Adrenal gland (tissue), 9 donors: ENCODE measurements at regions not wholly inside any gene's neighbourhood (a gene's known extent, or its start where the extent isn't known, plus 50 kb on each side); places are given as distances from the start of the nearest gene placed in this dataset.

Experiments used
- DNase-seq, 7 donors: peaks; one replicate each; pipeline ENCODE4 v3.0.0-alpha.2; 2019 to 2020
- H3K27ac ChIP-seq, 5 donors: fragments of 200-600 bp; sonication (generic) in 4 of 5; 1 replicate in 3 of 5; 2 replicates in 2 of 5; pipeline versions ENCODE4 v1.5.1 to v1.8.0; 2016 to 2020; ENCODE audit warnings: mild to moderate bottlenecking in 1 of 5
- H3K27me3 ChIP-seq: fragments of 200-600 bp; 2 replicates; pipeline ENCODE4 v1.8.0; 2021
- H3K36me3 ChIP-seq, 2 donors: fragments of 200-600 bp; replicated peaks in 1 of 2; 1 replicate in 1 of 2; 2 replicates in 1 of 2; pipeline versions ENCODE4 v1.5.1 to v1.8.0; 2018 to 2022
- H3K4me1 ChIP-seq, 2 donors: fragments of 200-600 bp; replicated peaks in 1 of 2; 1 replicate in 1 of 2; 2 replicates in 1 of 2; pipeline versions ENCODE4 v1.5.1 to v1.8.0; 2018 to 2021
- H3K4me3 ChIP-seq, 4 donors: fragments of 200-600 bp; sonication (generic) in 3 of 4; one replicate each; pipeline ENCODE4 v1.5.1; 2016 to 2018
- H3K9me3 ChIP-seq, 3 donors: fragments of 200-600 bp; sonication (generic) in 1 of 3; replicated peaks in 1 of 3; 1 replicate in 2 of 3; 2 replicates in 1 of 3; pipeline versions ENCODE4 v1.5.1 to v1.8.0; 2016 to 2021
- CTCF ChIP-seq, 6 experiments: fragments of 450-650 bp in 4 of 6; fragments of 200-600 bp in 2 of 6; sonication (generic) in 1 of 6; IDR thresholded peaks; 1 replicate in 5 of 6; 2 replicates in 1 of 6; pipeline versions ENCODE4 v1.5.1 to v1.8.0; 2016 to 2021; ENCODE audit warnings: antibody characterized with exemption in 6 of 6, mild to moderate bottlenecking in 2 of 6, moderate library complexity in 1 of 6
- POLR2A ChIP-seq, 2 donors: fragments of 450-650 bp; IDR thresholded peaks; one replicate each; pipeline ENCODE4 v1.6.1; 2017; ENCODE audit warnings: antibody characterized with exemption in 2 of 2, mild to moderate bottlenecking in 2 of 2, moderate library complexity in 1 of 2
- WGBS, 4 donors: extraction: QIAGEN DNeasy Blood & Tissue Kit in 2 of 4; methylation state at CpG; one replicate each; pipeline versions ENCODE4 v1.1.5 to v1.1.7; 2013 to 2017; 5-methylcytosine and 5-hydroxymethylcytosine counted together
- intact Hi-C, 2 donors: fragments of 100-400 bp; cut with DNase I; formaldehyde crosslinking; loops; one replicate each; pipeline versions ENCODE4 v1.14.1 to v1.15.0; 2022 to 2023
- donor health status: healthy with polysubstance abuse.
- donor health status: Bipolar disorder and iron deficiency.
- donor health status: DM: yes; HTN: yes; CAD: no.
- donor health status: DM: no; HTN: no; CAD: no.
- donor health status: DM: no; HTN: no; CAD: no.

GRCh38 chr6:122871079-122871478 is 82.0 kb downstream of the SMPDL3A start:
- intact Hi-C loops: loop anchor here in 1 of 2 donors (5.0 kb wide), 1 partner anchor 446 kb away; no protein-coding TSS in a partner anchor
- 89 to 100% (median 93%) methylated on average over 1 of the region's 1 CpG for WGBS, 4 donors
- no peak for TF ChIP-seq POLR2A (IDR thresholded peaks at IDR 0.05)
- no peak for TF ChIP-seq CTCF (IDR thresholded peaks at IDR 0.05)

GRCh38 chr6:122872311-122872710 is 83.3 kb downstream of the SMPDL3A start:
- no peaks in the 10 kb centered on the region for H3K9me3 ChIP-seq
- intact Hi-C loops: loop anchor here in 1 of 2 donors (5.0 kb wide), 1 partner anchor 445 kb away; no protein-coding TSS in a partner anchor
- WGBS, 4 donors: 58 to 75% (median 64%) methylated on average over 4 of the region's 4 CpGs
- no peaks in the 10 kb centered on the region for H3K36me3 ChIP-seq
- no peak for TF ChIP-seq CTCF (IDR thresholded peaks at IDR 0.05)
- TF ChIP-seq POLR2A (IDR thresholded peaks at IDR 0.05): no peak
- H3K27ac ChIP-seq: no peak overlapping the region
- DNase-seq: no peak
- no peaks in the 10 kb centered on the region for H3K4me1 ChIP-seq
- no peaks in the 10 kb centered on the region for H3K27me3 ChIP-seq
- no peak overlapping the region for H3K4me3 ChIP-seq

More at GRCh38 chr6:122871079-122871478, 82.0 kb downstream of the SMPDL3A start:
- Histone ChIP-seq H3K36me3 (no peaks in the 10 kb centered on the region), H3K4me1 (no peaks in the 10 kb centered on the region), H3K4me3 (no peak overlapping the region), H3K27ac (no peak overlapping the region), H3K27me3 (no peaks in the 10 kb centered on the region), H3K9me3 (no peaks in the 10 kb centered on the region)
- DNase-seq: no peak

- TF ChIP-seq CTCF (IDR thresholded peaks at IDR 0.05): no peak
- no peak for TF ChIP-seq POLR2A (IDR thresholded peaks at IDR 0.05)
- no peaks in the 10 kb centered on the region for H3K27me3 ChIP-seq
- WGBS, 4 donors: 84 to 87% (median 85%) methylated on average over 3 of the region's 3 CpGs
- H3K27ac ChIP-seq: no peak overlapping the region
- H3K4me3 ChIP-seq: no peak overlapping the region
- no peaks in the 10 kb centered on the region for H3K9me3 ChIP-seq
- H3K36me3 ChIP-seq: no peaks in the 10 kb centered on the region
- DNase-seq: no peak
- no peaks in the 10 kb centered on the region for H3K4me1 ChIP-seq
- intact Hi-C loops: no loop called here
Measured at GRCh38 chr6:122877302-122877701, 88.2 kb downstream of the SMPDL3A start.

- WGBS, 4 donors: 18 to 39% (median 23%) methylated on average over 1 of the region's 1 CpG
- H3K36me3 ChIP-seq: no peaks in the 10 kb centered on the region
- H3K27me3 ChIP-seq: no peaks in the 10 kb centered on the region
- no peak for TF ChIP-seq POLR2A (IDR thresholded peaks at IDR 0.05)
- no peak for TF ChIP-seq CTCF (IDR thresholded peaks at IDR 0.05)
- H3K27ac ChIP-seq: no peak overlapping the region
- no peak for DNase-seq
- H3K4me3 ChIP-seq: no peak overlapping the region
- H3K4me1 ChIP-seq: no peaks in the 10 kb centered on the region
- intact Hi-C loops: no loop called here
- H3K9me3 ChIP-seq: no peaks in the 10 kb centered on the region
Measured at GRCh38 chr6:122878796-122879195, 89.7 kb downstream of the SMPDL3A start.
